ENCODE measurements at regions not wholly inside any gene's neighbourhood (a gene's known extent, or its start where the extent isn't known, plus 50 kb on each side); places are given as distances from the start of the nearest gene placed in this dataset.

DNA sequence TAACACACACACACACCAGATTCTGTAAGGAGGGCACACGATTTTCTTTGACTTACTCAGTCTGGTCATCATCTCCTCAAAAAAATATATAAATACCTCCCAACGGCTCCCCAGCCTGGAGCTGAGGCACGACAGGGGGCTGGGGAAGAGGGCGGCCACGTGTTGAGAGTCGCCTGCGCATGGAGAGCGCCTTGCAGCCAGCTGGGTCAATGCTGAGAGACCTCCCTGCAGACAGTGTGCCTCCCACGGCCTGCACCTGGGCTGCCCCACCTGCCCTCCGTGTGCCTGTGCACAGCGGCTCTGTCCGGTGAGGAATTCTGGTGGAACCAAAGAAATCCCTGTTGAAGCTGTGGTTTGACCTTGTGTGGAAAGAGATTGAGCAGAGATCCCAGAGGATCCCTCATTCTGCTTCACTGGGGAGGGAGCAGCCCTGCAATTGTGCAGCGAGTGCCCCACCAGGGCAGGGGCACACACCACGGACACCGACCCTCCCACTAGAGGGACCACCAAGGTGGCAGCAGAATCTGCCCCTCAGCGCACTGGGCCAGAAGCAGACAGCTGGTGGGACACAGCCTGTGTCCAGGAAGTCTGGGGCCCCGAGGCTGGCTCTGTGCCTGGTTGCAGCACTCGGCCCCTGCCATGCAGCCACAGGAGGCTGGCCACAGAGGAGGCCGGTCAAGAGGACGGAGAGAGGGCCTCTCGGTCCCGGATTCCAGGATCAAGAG is 150.5 kb upstream of the PPP2R2D start:
- H3K27me3 Mint-ChIP-seq (ENCODE audit: insufficient read depth) = no peaks in the 10 kb centered on the region
- no peaks in the 10 kb centered on the region for H3K9me3 Mint-ChIP-seq
- H3K4me3 Mint-ChIP-seq = no peak overlapping the region
- no peaks in the 10 kb centered on the region for H3K4me1 Mint-ChIP-seq (ENCODE audit: low read depth)
- intact Hi-C loops (cut with micrococcal nuclease) = no loop called here
- H3K36me3 Mint-ChIP-seq (ENCODE audit: low read depth) = no peaks in the 10 kb centered on the region
- DNase-seq (ENCODE audit: low spot score) = no peak
- no peak overlapping the region for H3K27ac Mint-ChIP-seq

DNA sequence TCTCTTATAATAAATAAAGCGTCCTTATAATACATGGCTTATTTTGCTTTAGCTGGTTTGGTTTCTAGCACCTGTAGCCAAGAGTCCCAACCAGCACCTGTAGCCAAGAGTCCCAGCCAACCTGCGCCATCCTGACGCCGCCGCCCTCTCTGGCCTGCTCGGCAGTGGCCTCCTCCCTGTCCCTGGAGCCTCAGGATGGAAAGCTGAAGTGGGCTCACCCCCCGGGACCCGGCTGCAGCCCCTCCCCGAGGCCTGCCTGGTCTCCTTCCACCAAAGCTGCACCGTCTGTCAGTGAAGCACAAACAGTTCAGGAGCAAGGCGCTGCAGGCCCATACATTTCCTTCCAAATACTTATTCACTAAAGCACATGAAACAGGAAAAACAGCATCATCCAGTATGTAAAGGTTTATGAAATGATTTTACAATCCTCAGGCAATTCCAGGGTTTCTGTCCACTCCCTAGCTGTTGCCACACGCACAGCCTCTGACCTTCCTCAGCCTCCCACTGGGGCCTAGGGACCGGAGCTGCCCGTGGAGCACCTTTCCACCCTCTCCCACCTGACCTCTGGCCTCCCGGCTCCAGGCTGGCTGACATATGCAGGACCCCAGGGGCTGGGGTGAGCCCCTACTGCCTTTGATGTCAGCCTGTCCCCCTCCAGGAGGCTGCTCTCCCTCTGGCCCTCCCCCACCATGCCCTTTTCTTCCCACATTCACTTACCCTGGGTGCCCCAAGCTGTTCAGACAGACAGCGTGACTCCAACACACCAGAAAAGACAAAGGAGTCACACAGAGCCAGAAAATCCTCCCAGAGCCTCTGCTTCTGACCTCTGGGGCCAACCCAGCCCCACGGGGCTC is 149.6 kb upstream of the PPP2R2D start:
- Mint-ChIP-seq H3K27me3 (ENCODE audit: insufficient read depth) (no peaks in the 10 kb centered on the region), H3K4me3 (no peak overlapping the region), H3K4me1 (ENCODE audit: low read depth) (no peaks in the 10 kb centered on the region), H3K36me3 (ENCODE audit: low read depth) (no peaks in the 10 kb centered on the region), H3K27ac (no peak overlapping the region), H3K9me3 (no peaks in the 10 kb centered on the region)
- intact Hi-C loops (cut with micrococcal nuclease) = no loop called here
- DNase-seq (ENCODE audit: low spot score) = no peak

DNA sequence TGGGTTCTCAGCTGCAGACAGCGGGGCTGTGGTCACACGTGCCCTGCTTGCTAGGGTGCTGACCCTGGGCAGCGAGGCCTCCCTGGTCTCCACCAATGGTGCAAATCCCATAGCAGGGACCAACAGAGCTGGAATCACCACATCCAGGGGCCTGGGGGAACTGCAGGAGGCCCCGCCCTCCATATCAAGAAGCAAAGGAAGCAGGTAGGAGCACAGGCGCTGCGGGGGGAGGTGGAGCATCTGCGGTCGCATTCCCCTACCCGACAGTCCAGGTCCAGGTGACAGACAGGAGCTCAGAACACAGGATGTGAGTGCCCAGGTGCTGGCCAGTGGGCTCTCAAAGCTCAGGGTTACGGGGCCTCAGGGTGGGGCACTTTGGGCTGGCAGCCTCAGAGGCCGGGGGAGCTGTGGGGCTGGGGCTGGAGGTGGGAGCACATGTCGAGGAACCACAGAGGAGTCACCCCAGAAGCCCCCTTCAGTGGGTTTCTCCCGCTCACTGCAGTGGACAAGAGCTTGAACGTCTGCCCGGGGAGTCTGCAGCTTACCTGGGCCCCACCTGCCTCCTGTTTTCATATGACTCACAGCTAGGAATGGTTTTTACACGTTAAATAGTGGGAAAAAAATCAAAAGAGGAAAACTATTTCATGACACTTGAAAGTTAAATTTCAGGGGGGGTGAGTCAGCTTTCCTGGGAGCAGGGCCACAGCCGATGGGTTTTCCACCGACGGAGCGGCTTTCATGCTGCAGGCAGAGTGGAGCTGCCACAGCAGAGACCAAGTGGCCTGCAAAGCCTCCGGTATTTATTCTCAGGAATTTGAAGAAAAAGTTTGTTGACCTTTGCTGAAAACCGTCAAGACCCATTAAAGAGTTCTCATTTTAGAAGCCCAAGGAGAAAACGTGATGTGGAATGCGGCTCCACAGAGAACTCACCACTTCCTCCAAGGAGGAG is 148.7 kb upstream of the PPP2R2D start:
- no peaks in the 10 kb centered on the region for H3K9me3 Mint-ChIP-seq
- H3K4me1 Mint-ChIP-seq (ENCODE audit: low read depth) = no peaks in the 10 kb centered on the region
- no peak overlapping the region for H3K27ac Mint-ChIP-seq

DNA sequence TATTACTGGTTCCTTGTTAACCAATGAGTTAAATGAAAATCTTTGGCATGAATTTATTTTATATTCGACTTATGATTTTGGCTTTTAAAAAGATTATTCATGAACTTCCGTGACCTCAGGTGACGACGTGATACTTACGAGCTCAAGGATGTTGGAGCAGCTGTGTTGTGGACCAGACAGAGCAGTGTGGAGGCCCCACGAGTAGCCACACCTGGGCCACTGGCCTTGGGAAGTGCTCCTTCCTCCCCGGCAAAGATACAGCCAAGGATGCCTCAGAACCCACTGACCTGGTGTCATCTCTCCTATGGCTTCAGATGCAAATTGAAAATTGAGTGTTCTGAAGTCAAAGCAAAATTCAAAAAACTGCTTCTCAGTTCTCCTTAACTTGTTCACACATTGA is 147.5 kb upstream of the PPP2R2D start:
- Mint-ChIP-seq H3K36me3 (ENCODE audit: low read depth) (no peaks in the 10 kb centered on the region), H3K27ac (no peak overlapping the region), H3K9me3 (no peaks in the 10 kb centered on the region), H3K27me3 (ENCODE audit: insufficient read depth) (no peaks in the 10 kb centered on the region), H3K4me1 (ENCODE audit: low read depth) (no peaks in the 10 kb centered on the region), H3K4me3 (no peak overlapping the region)
- intact Hi-C loops (cut with micrococcal nuclease) = no loop called here
- DNase-seq (ENCODE audit: low spot score) = no peak

More for the DNA sequence above, 148.7 kb upstream of the PPP2R2D start:
- intact Hi-C loops (cut with micrococcal nuclease) = no loop called here
- no peaks in the 10 kb centered on the region for H3K36me3 Mint-ChIP-seq (ENCODE audit: low read depth)
- no peaks in the 10 kb centered on the region for H3K27me3 Mint-ChIP-seq (ENCODE audit: insufficient read depth)
- no peak overlapping the region for H3K4me3 Mint-ChIP-seq
- DNase-seq (ENCODE audit: low spot score) = no peak

DNA sequence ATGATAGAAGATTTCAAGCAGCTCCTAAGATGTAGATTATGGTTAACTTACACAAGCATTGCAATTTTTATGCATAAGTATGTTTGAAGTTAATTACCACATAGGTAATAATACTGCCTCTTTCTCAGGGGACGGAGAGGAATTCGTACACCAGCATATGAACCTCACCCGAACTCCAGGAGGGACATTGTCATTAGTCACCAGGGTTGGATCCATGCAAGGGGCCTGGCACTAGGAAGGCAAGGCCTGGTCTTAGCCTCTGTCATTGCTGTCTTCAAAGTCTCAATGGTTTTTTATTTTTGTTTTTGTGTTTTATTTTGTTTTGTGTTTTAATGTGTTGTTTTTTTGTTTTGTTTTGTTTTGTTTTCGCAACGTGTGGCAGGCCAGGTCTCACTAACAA is 145.6 kb upstream of the PPP2R2D start:
- DNase-seq (ENCODE audit: low spot score) = no peak
- Mint-ChIP-seq H3K9me3 (no peaks in the 10 kb centered on the region), H3K4me3 (no peak overlapping the region), H3K27ac (no peak overlapping the region), H3K27me3 (ENCODE audit: insufficient read depth) (no peaks in the 10 kb centered on the region), H3K4me1 (ENCODE audit: low read depth) (no peaks in the 10 kb centered on the region), H3K36me3 (ENCODE audit: low read depth) (no peaks in the 10 kb centered on the region)
- intact Hi-C loops (cut with micrococcal nuclease) = no loop called here

DNA sequence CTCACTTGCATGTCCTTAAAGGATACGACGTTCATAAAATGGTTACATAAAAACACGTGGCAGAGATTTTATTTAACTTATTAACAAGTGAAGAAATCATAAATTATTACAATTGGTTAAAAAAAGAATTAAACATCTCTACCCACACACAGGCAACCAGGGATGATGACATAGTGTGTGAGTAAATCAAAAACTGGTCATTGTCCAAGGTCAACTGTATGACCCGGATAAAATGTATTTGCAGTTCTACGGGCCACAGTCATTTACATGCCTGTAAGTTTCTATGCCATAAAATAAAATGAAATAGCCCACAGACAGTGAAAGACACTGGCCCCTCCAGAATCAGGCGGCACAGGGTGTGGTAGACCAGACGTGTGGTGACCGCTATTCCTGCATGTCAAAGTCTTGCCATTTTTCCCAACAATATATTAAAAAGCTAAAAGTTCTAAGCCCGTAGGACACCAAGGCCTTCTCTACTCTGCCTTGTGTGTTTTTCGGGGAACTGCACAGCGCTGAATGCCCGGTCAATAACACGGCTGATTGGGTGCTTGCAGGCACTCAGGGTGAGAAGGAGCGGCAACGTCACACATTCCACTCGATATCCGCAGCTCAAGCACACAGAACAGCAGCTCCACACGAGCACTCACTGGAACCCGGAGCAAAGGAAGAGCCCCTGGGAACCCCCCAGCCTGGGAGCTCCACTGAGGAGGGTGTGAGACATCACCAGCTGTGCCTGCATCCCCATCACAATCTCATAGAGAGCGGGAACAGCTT is 143.3 kb upstream of the PPP2R2D start:
- H3K36me3 Mint-ChIP-seq (ENCODE audit: low read depth) = no peaks in the 10 kb centered on the region
- no peak for DNase-seq (ENCODE audit: low spot score)
- no peaks in the 10 kb centered on the region for H3K4me1 Mint-ChIP-seq (ENCODE audit: low read depth)
- intact Hi-C loops (cut with micrococcal nuclease) = no loop called here
- no peaks in the 10 kb centered on the region for H3K9me3 Mint-ChIP-seq
- no peak overlapping the region for H3K4me3 Mint-ChIP-seq
- H3K27ac Mint-ChIP-seq = no peak overlapping the region
- H3K27me3 Mint-ChIP-seq (ENCODE audit: insufficient read depth) = no peaks in the 10 kb centered on the region

DNA sequence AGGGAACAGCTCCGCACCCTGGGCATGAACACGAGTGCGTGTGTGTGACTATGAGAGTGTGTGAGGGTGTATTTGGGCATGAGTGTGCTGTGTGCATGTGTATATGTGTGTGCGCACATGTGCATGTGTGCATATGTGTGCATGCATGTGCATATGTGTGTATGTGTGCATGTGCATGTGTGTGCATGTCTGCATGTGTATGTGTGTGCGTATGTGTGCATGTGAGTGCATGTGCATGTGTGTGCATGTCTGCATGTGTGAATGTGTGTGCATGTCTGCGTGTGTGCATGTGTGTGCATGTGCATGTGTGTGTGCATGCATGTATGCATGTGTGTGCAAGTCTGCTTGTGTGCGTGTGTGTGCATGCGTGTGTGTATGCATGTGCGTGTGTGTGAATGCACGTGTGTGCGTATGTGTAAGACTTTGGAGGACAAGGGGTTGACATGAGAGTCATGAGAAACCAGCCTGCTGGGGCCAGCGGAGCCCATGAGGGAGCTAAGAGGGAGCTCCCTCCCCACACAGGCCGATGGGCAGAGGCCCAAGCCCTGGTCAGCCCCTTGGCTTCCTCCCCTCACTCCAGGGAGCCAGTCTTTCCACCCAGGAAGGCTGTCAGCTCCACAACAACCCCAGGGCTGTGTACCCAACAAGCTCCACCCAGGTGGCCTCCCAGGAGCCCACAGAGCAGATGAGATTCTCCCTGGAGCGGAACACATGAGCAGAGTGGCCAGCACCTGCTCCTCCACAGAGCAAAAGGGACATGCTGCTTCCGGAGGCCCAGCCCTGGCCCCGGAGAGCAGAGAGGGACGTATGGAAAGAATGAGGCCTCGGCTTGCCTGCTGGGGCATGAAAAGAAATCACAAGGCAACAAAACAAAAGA is 142.5 kb upstream of the PPP2R2D start:
- Mint-ChIP-seq H3K4me3 (no peak overlapping the region), H3K4me1 (ENCODE audit: low read depth) (no peaks in the 10 kb centered on the region), H3K36me3 (ENCODE audit: low read depth) (no peaks in the 10 kb centered on the region), H3K27ac (no peak overlapping the region), H3K27me3 (ENCODE audit: insufficient read depth) (no peaks in the 10 kb centered on the region), H3K9me3 (no peaks in the 10 kb centered on the region)
- intact Hi-C loops (cut with micrococcal nuclease) = no loop called here
- no peak for DNase-seq (ENCODE audit: low spot score)

DNA sequence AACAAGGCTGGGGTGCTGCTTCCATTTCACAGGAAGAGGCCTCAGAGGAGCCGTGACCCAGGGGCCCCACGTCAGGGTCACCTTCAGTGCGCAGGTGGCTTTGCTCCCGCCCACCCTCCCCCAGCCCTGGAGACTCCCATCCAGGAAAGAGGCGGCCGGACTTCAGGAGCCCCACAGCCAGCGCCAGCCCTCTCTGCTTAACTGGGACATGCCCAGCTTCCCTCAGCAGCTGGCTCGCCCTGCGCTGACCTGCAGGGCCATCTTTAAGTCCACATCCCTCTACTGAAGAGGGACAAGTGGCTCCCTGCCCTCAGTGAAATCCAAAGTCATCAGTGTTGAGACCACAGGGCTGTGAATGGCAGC is 141.9 kb upstream of the PPP2R2D start:
- Mint-ChIP-seq H3K9me3 (no peaks in the 10 kb centered on the region), H3K4me3 (no peak overlapping the region), H3K4me1 (ENCODE audit: low read depth) (no peaks in the 10 kb centered on the region), H3K27ac (no peak overlapping the region), H3K27me3 (ENCODE audit: insufficient read depth) (no peaks in the 10 kb centered on the region), H3K36me3 (ENCODE audit: low read depth) (no peaks in the 10 kb centered on the region)
- intact Hi-C loops (cut with micrococcal nuclease) = no loop called here
- no peak for DNase-seq (ENCODE audit: low spot score)

DNA sequence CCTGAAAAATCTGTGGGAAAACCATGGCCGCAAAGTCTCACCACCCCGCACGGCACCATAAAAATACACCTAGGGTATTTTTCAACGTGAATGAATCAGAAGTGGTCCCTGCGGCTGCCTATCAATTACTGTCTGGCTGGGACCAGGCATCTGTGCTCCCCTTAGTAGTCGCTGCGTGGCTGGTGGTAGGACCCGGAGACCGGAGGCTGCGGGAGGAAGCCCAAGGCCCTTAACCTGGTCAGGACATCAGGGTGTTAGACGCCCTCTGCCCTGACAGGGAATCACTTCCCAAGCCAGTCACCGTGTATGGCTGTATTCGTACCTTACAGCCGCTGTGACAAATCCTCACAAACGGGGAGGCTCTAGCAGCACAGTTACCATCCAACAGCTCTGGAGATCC is 141.5 kb upstream of the PPP2R2D start:
- no peaks in the 10 kb centered on the region for H3K36me3 Mint-ChIP-seq (ENCODE audit: low read depth)
- no peaks in the 10 kb centered on the region for H3K27me3 Mint-ChIP-seq (ENCODE audit: insufficient read depth)
- H3K4me1 Mint-ChIP-seq (ENCODE audit: low read depth) = no peaks in the 10 kb centered on the region
- H3K4me3 Mint-ChIP-seq = no peak overlapping the region
- no peaks in the 10 kb centered on the region for H3K9me3 Mint-ChIP-seq
- no peak for DNase-seq (ENCODE audit: low spot score)
- no peak overlapping the region for H3K27ac Mint-ChIP-seq
- intact Hi-C loops (cut with micrococcal nuclease) = no loop called here

DNA sequence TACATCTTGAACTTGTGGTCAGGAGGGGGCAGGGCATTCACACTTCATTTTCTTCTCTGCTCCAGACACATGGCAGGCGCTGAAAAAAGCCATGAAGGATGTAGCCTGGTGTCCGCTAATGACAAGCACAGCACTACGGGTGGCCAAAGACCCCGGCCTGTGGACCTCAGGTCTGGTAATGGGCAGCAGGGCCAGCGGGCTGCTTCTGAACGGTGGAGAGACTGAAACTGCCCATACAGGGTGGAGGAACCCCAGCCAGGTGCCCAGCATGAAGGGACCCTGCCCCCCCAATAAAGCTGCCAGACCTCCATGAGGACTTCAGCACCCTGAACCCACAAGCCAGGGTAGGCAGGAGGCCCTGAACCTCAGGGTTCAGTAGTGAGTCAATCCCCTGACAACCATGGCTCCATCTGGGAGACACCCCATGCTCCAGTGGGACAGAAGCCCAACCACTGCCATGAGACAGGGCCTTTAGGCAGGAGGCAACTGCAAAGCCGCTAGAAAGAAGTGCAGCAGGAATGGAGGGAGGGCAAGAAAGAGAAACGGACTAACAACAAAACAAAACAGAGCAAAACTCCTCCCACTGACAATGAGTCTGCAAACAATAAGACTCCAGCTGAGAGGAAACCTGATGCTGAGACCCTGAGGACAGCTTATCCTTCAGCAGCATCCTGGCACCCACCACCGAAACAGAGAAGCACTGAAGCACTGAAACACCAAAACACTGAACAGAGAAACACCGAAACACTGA is 140.2 kb upstream of the PPP2R2D start:
- H3K9me3 Mint-ChIP-seq = no peaks in the 10 kb centered on the region
- H3K27ac Mint-ChIP-seq = no peak overlapping the region
- no peak overlapping the region for H3K4me3 Mint-ChIP-seq
- no peak for DNase-seq (ENCODE audit: low spot score)
- intact Hi-C loops (cut with micrococcal nuclease) = no loop called here
- H3K36me3 Mint-ChIP-seq (ENCODE audit: low read depth) = no peaks in the 10 kb centered on the region
- H3K27me3 Mint-ChIP-seq (ENCODE audit: insufficient read depth) = no peaks in the 10 kb centered on the region
- no peaks in the 10 kb centered on the region for H3K4me1 Mint-ChIP-seq (ENCODE audit: low read depth)
